HEK293 (cell line): ENCODE measurements at regions not wholly inside any gene's neighbourhood (a gene's known extent, or its start where the extent isn't known, plus 50 kb on each side); places are given as distances from the start of the nearest gene placed in this dataset.

Experiments used
- CTCF ChIA-PET: fragments of 350-600 bp; formaldehyde crosslinking; extraction: SDS; loops from one replicate; lab custom pipeline; 2021; ENCODE audit warnings: antibody characterized with exemption; lab: Yijun Ruan, JAX
- POLR2A ChIA-PET: fragments of 300-600 bp; formaldehyde crosslinking; extraction: SDS; loops from one replicate; lab custom pipeline; 2020; ENCODE audit warnings: antibody characterized with exemption, inconsistent platforms; lab: Yijun Ruan, JAX
- H3K27ac ChIP-seq: fragments of 200-500 bp; sonication (Bioruptor generic); 2 replicates; pipeline ENCODE4 v1.5.1; 2014; ENCODE audit warnings: low read depth, low read length, control low read depth, inconsistent platforms; ENCODE audit errors: extremely low read depth
- H3K36me3 ChIP-seq, 2 experiments: fragments of 200-500 bp in 1 of 2; sonication (Bioruptor generic) in 1 of 2; 1 replicate in 1 of 2; 2 replicates in 1 of 2; pipeline ENCODE4 v1.5.1; 2014 to 2017; ENCODE audit warnings: inconsistent platforms in 2 of 2, low read length in 2 of 2; ENCODE audit not compliant: control insufficient read depth in 2 of 2, insufficient read depth in 1 of 2
- H3K4me1 ChIP-seq: fragments of 200-500 bp; sonication (Bioruptor generic); 2 replicates; pipeline ENCODE4 v1.5.1; 2014; ENCODE audit warnings: mild to moderate bottlenecking, low read length, inconsistent platforms; ENCODE audit not compliant: control insufficient read depth, insufficient read depth
- H3K4me3 ChIP-seq: 2 replicates; pipeline ENCODE4 v1.5.1; 2011; ENCODE audit warnings: low read depth, mild to moderate bottlenecking, control low read depth, low read length, moderate library complexity
- H3K9me3 ChIP-seq: fragments of 200-500 bp; sonication (Bioruptor generic); 2 replicates; pipeline ENCODE4 v1.5.1; 2014; ENCODE audit warnings: low read depth, low read length, inconsistent platforms; ENCODE audit not compliant: control insufficient read depth, insufficient read depth
- AEBP2 ChIP-seq: fragments of 450-650 bp; formaldehyde crosslinking; IDR thresholded peaks from 2 replicates; pipeline ENCODE4 v1.5.1; 2016; ENCODE audit warnings: missing biosample characterization, missing genetic modification characterization, borderline replicate concordance
- BCL11A ChIP-seq: fragments of 450-650 bp; formaldehyde crosslinking; IDR thresholded peaks from 2 replicates; pipeline ENCODE4 v1.5.1; 2016; ENCODE audit warnings: low read depth, missing biosample characterization, missing genetic modification characterization
- ELK4 ChIP-seq: IDR thresholded peaks from 2 replicates; pipeline ENCODE4 v1.6.1; 2011; ENCODE audit warnings: mild to moderate bottlenecking, low read depth, low read length, borderline replicate concordance
- KLF1 ChIP-seq: fragments of 450-650 bp; formaldehyde crosslinking; IDR thresholded peaks from 2 replicates; pipeline ENCODE4 v1.5.1; 2016; ENCODE audit warnings: missing biosample characterization, missing genetic modification characterization
- KLF8 ChIP-seq: fragments of 450-650 bp; formaldehyde crosslinking; IDR thresholded peaks from 2 replicates; pipeline ENCODE4 v1.5.1; 2016; ENCODE audit warnings: missing biosample characterization, missing genetic modification characterization
- PRDM4 ChIP-seq: fragments of 450-650 bp; formaldehyde crosslinking; IDR thresholded peaks from 2 replicates; pipeline ENCODE4 v1.5.1; 2017; ENCODE audit warnings: missing biosample characterization, missing genetic modification characterization
- REPIN1 ChIP-seq: fragments of 450-650 bp; formaldehyde crosslinking; IDR thresholded peaks from 2 replicates; pipeline ENCODE4 v1.5.1; 2017; ENCODE audit warnings: missing biosample characterization, missing genetic modification characterization, low read depth
- ZBTB20 ChIP-seq: fragments of 450-650 bp; formaldehyde crosslinking; IDR thresholded peaks from 2 replicates; pipeline ENCODE4 v1.5.1; 2016; ENCODE audit warnings: missing biosample characterization, missing genetic modification characterization
- ZNF48 ChIP-seq: fragments of 450-650 bp; formaldehyde crosslinking; IDR thresholded peaks from 2 replicates; pipeline ENCODE4 v1.5.1; 2016; ENCODE audit warnings: missing biosample characterization, missing genetic modification characterization
- ZNF571 ChIP-seq: fragments of 450-650 bp; formaldehyde crosslinking; IDR thresholded peaks from 2 replicates; pipeline ENCODE4 v1.5.0; 2017; ENCODE audit warnings: missing biosample characterization, missing genetic modification characterization
- ZNF600 ChIP-seq: fragments of 450-650 bp; formaldehyde crosslinking; IDR thresholded peaks from 2 replicates; pipeline ENCODE4 v1.5.1; 2016; ENCODE audit warnings: missing biosample characterization, missing genetic modification characterization
- ZSCAN23 ChIP-seq: fragments of 450-650 bp; formaldehyde crosslinking; IDR thresholded peaks from 2 replicates; pipeline ENCODE4 v1.5.1; 2016; ENCODE audit warnings: missing biosample characterization, missing genetic modification characterization
- ZSCAN4 ChIP-seq: fragments of 450-650 bp; formaldehyde crosslinking; IDR thresholded peaks from 2 replicates; pipeline ENCODE4 v1.5.1; 2017; ENCODE audit warnings: missing biosample characterization, missing genetic modification characterization

- no peak overlapping the region for H3K4me3 ChIP-seq
- no peaks in the 10 kb centered on the region for H3K9me3 ChIP-seq
- ChIA-PET POLR2A (interaction anchor here (0.7 kb wide), 1 partner anchor 54 kb away, joined by 5 read pairs; no protein-coding TSS in a partner anchor), CTCF (interaction anchor here (0.6 to 4.8 kb wide), 10 partner anchors 28 to 434 kb away, joined by 3 to 25 read pairs (median 4); no protein-coding TSS in a partner anchor)
- TF ChIP-seq ZNF571 (tag by site-specific recombination) (no peak), PRDM4 (tag by site-specific recombination) (no peak), ZSCAN23 (tag by site-specific recombination) (no peak), AEBP2 (tag by site-specific recombination) (no peak), KLF1 (tag by site-specific recombination) (no peak)
- H3K4me1 ChIP-seq, result no peaks in the 10 kb centered on the region
- H3K27ac ChIP-seq, result no peak overlapping the region
- no peaks in the 10 kb centered on the region for H3K36me3 ChIP-seq
These were observed 116.4 kb upstream of the RPL38 start for GRCh38 chr17:74087002-74087585.

- no peaks in the 10 kb centered on the region for H3K9me3 ChIP-seq
- no peak for TF ChIP-seq BCL11A (tag by site-specific recombination)
- TF ChIP-seq ZNF600 (tag by site-specific recombination), result no peak
- no peak for TF ChIP-seq KLF8 (tag by site-specific recombination)
- no peak for TF ChIP-seq ZBTB20
- no peak for TF ChIP-seq REPIN1 (tag by site-specific recombination)
- ChIA-PET POLR2A (no interaction called here), CTCF (interaction anchor here (0.6 to 6.8 kb wide), 9 partner anchors 13 to 266 kb away, joined by 3 to 78 read pairs (median 16); partner anchors contain the start of gene RPL38)
- H3K4me3 ChIP-seq, result no peak overlapping the region
- H3K36me3 ChIP-seq, result no peaks in the 10 kb centered on the region
- no peaks in the 10 kb centered on the region for H3K4me1 ChIP-seq
- H3K27ac ChIP-seq, result no peak overlapping the region
These were observed 115.1 kb upstream of the RPL38 start for GRCh38 chr17:74088285-74088933.

GRCh38 chr17:74088934-74089329, 114.5 kb upstream of the RPL38 start:
- no peak for TF ChIP-seq ZNF48
- no peak for TF ChIP-seq ZSCAN4 (tag by site-specific recombination)
- TF ChIP-seq REPIN1 (tag by site-specific recombination), result no peak
- no peak for TF ChIP-seq ELK4
- ChIA-PET POLR2A (no interaction called here), CTCF (interaction anchor here (0.6 to 6.8 kb wide), 21 partner anchors 11 to 847 kb away, joined by 3 to 78 read pairs (median 8); partner anchors contain the start of gene RPL38)
- H3K4me1 ChIP-seq, result no peaks in the 10 kb centered on the region
- no peak overlapping the region for H3K27ac ChIP-seq
- H3K36me3 ChIP-seq, result no peaks in the 10 kb centered on the region
- no peak overlapping the region for H3K4me3 ChIP-seq
- no peaks in the 10 kb centered on the region for H3K9me3 ChIP-seq
